ENCODE measurements at regions not wholly inside any gene's neighbourhood (a gene's known extent, or its start where the extent isn't known, plus 50 kb on each side); places are given as distances from the start of the nearest gene placed in this dataset.

DNA sequence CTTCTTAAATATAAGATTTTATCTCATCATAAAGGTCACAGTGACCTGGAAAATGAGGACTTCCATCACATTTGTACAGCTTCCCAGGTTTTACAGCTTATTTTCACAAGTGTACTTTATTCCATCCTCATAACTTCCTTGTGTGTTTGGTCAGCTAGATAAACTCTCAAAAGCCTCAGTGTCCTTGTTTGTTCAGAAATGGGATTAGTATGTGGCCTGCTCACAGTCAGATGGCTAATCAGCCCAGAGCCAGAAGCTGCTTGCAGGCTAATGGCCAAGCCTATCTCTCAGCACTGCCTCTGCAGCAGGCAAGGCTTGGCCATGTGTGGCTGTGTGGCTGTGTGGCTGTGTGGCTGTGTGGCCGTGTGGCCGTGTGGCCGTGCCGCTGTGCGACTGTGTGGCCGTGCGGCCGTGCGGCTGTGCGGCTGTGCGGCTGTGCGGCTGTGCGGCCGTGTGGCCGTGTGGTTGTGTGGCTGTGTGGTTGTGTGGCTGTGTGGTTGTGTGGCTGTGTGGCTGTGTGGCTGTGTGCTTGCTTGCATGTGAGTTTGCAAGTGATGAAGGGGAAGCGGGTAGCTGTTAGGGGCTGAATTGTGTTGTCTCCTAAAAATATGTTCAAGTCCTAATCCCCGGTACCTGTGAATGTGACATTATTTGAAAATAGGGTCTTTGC lies 233.0 kb upstream of the TNP1 start:
- TF ChIP-seq, protein P1, sequence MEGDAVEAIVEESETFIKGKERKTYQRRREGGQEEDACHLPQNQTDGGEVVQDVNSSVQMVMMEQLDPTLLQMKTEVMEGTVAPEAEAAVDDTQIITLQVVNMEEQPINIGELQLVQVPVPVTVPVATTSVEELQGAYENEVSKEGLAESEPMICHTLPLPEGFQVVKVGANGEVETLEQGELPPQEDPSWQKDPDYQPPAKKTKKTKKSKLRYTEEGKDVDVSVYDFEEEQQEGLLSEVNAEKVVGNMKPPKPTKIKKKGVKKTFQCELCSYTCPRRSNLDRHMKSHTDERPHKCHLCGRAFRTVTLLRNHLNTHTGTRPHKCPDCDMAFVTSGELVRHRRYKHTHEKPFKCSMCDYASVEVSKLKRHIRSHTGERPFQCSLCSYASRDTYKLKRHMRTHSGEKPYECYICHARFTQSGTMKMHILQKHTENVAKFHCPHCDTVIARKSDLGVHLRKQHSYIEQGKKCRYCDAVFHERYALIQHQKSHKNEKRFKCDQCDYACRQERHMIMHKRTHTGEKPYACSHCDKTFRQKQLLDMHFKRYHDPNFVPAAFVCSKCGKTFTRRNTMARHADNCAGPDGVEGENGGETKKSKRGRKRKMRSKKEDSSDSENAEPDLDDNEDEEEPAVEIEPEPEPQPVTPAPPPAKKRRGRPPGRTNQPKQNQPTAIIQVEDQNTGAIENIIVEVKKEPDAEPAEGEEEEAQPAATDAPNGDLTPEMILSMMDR (IDR thresholded peaks at IDR 0.05) = no peak
- TF ChIP-seq POLR2A (IDR thresholded peaks at IDR 0.05) = no peak
